Dendritic cell treated with granulocyte-macrophage colony-stimulating factor and Interleukin-4, amounts not matched to agents 40 ng/mL and 50 ng/mL, for 4 days (primary cell): ENCODE measurements at regions not wholly inside any gene's neighbourhood (a gene's known extent, or its start where the extent isn't known, plus 50 kb on each side); places are given as distances from the start of the nearest gene placed in this dataset.

Experiments used
- H3K27ac Mint-ChIP-seq: one replicate; pipeline ENCODE4 v1.8.0; 2022; ENCODE audit warnings: mild to moderate bottlenecking, mixed read lengths
- H3K27me3 Mint-ChIP-seq: one replicate; pipeline ENCODE4 v1.8.0; 2022; ENCODE audit warnings: mild to moderate bottlenecking, mixed read lengths
- H3K36me3 Mint-ChIP-seq: one replicate; pipeline ENCODE4 v1.8.0; 2022; ENCODE audit warnings: low read depth, mixed read lengths
- H3K4me1 Mint-ChIP-seq: one replicate; pipeline ENCODE4 v1.8.0; 2022; ENCODE audit warnings: low read depth, mixed read lengths
- H3K4me3 Mint-ChIP-seq: one replicate; pipeline ENCODE4 v1.8.0; 2022; ENCODE audit warnings: mild to moderate bottlenecking, moderate library complexity, mixed read lengths
- H3K9me3 Mint-ChIP-seq: one replicate; pipeline ENCODE4 v1.8.0; 2022; ENCODE audit warnings: mixed read lengths
- intact Hi-C: fragments of 100-400 bp; cut with micrococcal nuclease; formaldehyde crosslinking; loops from one replicate; pipeline ENCODE4 v1.15.0; 2022

- H3K9me3 Mint-ChIP-seq: peaks cover 9% of the 10 kb centered on the region
- no peak overlapping the region for H3K4me3 Mint-ChIP-seq
- intact Hi-C loops: no loop called here
- H3K36me3 Mint-ChIP-seq: no peaks in the 10 kb centered on the region
- peaks cover 19% of the 10 kb centered on the region for H3K4me1 Mint-ChIP-seq
- peaks cover 17% of the 10 kb centered on the region for H3K27me3 Mint-ChIP-seq
- H3K27ac Mint-ChIP-seq: no peak overlapping the region
These were observed 332.5 kb downstream of the CD83 start for GRCh38 chr6:14450133-14450504.

DNA sequence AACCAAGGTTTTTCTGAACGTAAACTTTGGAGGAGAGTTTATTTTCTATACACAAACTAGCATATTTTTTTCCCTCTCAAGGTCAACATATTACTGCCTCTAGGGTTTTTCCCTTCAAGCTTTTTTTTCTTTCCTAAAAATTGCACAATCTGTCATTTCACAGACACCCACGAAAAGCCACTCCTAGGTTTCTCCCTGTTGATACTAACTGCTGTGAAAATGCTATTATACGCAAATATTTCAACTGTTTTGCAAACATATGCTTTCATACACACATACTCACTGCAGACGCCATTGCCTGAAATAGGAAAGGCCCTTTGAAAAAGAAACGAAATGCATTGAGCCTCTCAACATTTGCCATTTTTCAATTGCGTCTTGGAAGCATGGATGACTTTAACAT, 333.0 kb downstream of the CD83 start:
- Mint-ChIP-seq H3K27ac (no peak overlapping the region), H3K36me3 (no peaks in the 10 kb centered on the region), H3K9me3 (peaks cover 9% of the 10 kb centered on the region), H3K27me3 (peaks cover 17% of the 10 kb centered on the region), H3K4me1 (peaks cover 19% of the 10 kb centered on the region), H3K4me3 (no peak overlapping the region)
- intact Hi-C loops: no loop called here

DNA sequence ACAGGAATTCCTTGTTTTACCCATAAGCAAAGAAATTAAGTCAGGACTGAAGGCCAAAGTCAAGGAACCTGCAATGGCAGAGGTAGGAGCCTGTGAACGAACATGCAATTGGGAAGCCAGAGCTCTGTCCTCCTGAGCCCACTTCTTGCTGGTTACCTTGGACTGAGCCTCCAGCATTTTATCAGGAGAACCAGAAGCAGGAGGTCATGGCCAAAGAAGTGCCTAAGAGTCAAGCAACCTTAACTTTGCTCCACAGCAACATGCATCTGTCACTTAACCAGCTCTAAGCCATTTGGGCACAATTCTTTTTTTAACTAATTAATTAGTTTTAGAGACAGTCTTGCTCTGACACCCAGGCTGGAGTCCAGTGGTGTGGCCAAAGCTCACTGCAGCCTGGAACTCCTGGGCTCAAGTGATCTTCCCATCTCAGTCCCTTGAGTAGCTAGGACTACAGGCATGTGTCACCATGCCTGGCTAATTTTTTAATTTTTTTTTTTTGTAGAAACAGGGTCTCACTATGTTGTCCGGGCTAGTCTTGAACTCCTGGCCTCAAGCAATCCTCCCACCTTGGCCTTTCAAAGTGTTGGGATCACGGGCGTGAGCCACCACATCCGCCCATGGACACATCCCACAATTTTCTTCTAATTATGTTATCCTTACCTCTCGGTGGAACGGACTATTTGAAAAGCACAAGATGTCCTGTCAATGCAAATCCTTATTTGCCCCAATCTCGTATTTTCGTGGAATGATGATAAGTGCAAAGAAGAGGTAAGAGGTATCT, 334.2 kb downstream of the CD83 start:
- Mint-ChIP-seq H3K27ac (no peak overlapping the region), H3K27me3 (peaks cover 17% of the 10 kb centered on the region), H3K4me1 (peaks cover 19% of the 10 kb centered on the region), H3K36me3 (no peaks in the 10 kb centered on the region), H3K4me3 (no peak overlapping the region), H3K9me3 (peaks cover 9% of the 10 kb centered on the region)
- intact Hi-C loops: no loop called here

DNA sequence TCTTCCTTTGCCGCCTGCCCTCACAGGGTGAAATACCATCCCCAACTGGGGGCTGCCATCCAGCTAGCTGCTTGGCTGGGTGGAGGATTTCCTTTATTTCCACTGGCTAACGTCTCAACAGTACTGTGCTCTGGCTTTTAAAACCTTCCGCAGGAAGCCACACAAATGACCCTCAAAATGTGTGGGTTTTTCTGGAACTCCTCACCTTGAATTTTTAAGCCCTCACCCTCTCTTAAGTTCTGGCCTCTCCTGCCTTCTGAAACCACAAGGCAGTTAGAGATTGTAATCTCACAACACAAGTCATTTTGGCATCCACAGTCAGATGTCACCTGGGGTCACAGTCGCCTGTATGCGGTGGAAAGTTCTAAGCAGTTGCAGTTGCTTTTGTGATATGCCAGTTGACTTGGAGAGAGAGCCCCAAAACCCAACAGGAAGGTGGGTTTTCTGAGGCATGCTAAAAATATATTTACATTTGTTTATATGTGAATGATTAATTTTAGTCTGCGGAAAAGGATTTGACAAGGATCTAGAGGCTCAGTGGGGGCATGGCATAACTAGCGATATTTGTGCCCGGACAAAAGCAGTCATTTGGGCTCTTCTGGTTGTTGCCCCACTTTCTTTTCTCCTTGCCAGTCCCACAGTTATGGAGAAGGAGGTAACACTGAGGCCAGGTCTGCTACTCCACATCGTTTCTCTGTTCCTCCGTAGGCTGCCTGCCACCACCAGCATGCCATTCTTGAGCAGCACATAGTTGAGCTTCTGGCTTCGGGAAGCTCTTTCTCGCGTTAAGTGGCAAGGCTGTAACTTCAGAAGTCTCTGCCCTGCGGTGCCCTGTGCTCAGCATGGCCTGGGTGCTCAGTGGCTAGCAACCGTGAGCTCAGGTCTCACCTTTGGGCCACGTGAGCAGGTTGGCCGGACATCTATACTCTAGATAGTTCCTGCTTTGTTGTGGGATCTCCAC, 335.3 kb downstream of the CD83 start:
- peaks cover 8% of the 10 kb centered on the region for H3K9me3 Mint-ChIP-seq
- no peaks in the 10 kb centered on the region for H3K36me3 Mint-ChIP-seq
- H3K27ac Mint-ChIP-seq: no peak overlapping the region
- H3K4me1 Mint-ChIP-seq: peaks cover 19% of the 10 kb centered on the region
- H3K4me3 Mint-ChIP-seq: no peak overlapping the region
- peaks cover 17% of the 10 kb centered on the region for H3K27me3 Mint-ChIP-seq
- intact Hi-C loops: no loop called here

DNA sequence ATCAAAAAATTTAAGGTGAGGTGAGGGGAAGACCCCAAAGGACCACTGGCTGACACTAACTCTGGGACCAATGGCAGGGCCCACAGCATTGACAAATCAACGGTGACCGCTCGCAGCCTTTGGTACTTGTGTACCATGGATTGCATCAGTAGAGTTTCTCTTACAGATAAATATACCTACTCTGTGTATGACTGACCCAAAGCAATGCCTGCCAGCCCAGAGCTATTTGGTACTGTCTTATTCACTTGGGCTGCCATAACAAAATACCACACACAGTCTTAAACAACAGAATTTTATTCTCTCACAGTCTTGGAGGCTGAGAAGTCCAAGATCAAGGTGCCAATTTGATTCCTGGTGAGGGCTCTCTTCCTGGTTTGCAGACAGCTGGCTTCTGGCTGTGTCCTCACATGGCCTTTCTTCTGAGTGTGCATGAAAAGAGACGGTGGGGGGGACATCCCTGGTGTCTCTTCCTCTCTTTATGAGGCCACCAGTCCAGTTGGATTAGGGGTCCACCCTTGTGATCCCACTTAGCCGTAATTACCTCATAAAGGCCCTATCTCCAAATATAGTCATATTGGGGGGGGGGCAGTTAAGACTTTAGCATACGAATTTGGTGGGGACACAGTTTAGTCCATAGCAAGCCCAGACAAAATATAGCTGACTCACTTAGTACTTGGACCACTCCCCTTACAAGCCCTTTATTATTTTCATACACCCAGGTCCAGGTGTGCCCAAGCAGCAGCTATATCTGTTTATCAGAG, 336.3 kb downstream of the CD83 start:
- peaks cover 19% of the 10 kb centered on the region for H3K4me1 Mint-ChIP-seq
- H3K27ac Mint-ChIP-seq: no peak overlapping the region
- peaks cover 17% of the 10 kb centered on the region for H3K27me3 Mint-ChIP-seq
- H3K36me3 Mint-ChIP-seq: no peaks in the 10 kb centered on the region
- no peaks in the 10 kb centered on the region for H3K9me3 Mint-ChIP-seq
- intact Hi-C loops: no loop called here
- H3K4me3 Mint-ChIP-seq: no peak overlapping the region

DNA sequence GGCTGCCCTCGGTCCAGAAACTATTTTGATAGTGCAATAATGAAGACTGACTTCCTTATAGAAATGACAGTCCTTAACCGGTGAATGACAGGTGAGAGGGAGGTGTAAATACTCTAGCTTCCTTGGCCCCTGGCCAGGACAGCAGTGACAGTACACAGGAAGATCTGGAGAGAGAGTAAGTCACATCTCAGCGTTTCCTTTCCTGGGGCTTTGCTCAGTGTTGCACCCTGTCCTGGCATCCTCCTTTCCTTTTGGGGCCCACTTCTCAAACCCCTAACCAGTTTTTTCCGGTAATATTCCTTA, 336.9 kb downstream of the CD83 start:
- Mint-ChIP-seq H3K4me3 (no peak overlapping the region), H3K27ac (no peak overlapping the region), H3K9me3 (no peaks in the 10 kb centered on the region), H3K27me3 (peaks cover 17% of the 10 kb centered on the region), H3K36me3 (no peaks in the 10 kb centered on the region), H3K4me1 (peaks cover 19% of the 10 kb centered on the region)
- intact Hi-C loops: no loop called here

DNA sequence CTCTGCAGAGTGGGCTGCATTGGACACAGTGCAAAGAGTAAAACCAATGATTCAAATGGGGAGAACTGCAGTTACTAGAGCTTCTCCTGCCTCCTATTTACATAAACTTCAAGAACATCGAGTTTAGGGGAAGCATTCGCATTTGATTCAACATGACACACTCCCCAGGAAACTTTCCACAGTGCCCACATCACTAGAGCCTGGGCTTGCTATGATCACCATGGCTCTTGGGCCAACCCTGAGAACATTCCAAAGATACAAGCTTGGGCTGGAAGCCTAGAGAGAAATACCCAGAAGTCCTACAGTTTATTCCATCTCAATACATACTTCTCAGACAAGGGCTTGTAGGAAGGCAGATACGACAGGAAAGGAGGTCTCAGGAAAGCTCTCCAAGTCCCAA, 337.9 kb downstream of the CD83 start:
- H3K36me3 Mint-ChIP-seq: no peaks in the 10 kb centered on the region
- intact Hi-C loops: no loop called here
- H3K27ac Mint-ChIP-seq: no peak overlapping the region
- H3K27me3 Mint-ChIP-seq: peaks cover 17% of the 10 kb centered on the region
- no peak overlapping the region for H3K4me3 Mint-ChIP-seq
- peaks cover 19% of the 10 kb centered on the region for H3K4me1 Mint-ChIP-seq
- no peaks in the 10 kb centered on the region for H3K9me3 Mint-ChIP-seq

DNA sequence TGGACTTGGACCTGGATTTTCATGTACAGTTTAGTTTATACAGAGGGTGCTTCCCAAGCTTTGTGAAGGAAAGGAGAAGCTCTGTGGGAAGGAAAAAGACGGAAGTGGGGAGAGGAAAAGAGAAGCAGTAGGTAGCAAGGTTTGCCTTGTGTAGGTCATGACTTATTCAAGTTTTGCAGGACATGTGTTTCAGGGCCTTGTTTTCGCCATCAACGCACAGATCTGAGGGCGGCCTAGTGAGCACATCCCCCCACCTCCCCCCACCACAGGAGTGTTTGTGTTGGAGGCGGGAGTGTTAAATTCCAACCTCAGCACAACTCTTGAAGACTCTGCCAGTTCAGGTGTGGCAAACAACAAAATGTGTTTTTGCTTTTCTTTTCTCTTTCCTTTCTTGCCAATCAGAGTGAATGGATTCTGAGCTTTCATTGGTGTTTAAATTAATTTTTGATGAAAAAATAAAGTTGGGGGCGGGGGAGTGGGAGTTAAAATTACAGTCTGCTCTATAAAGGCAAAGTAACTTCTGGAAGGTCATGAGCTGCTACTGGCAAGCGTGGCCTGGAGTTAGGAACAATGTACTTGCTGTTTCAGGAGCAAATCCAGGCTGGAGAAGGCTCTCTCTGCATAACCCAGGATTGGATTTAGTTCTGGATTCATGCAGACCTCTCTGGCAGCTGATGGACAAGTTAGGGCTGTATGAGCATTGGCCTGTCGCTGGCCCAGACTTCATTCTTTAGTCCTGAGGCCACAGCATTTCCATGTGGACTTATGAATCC, 338.5 kb downstream of the CD83 start:
- H3K36me3 Mint-ChIP-seq: no peaks in the 10 kb centered on the region
- intact Hi-C loops: no loop called here
- peaks cover 17% of the 10 kb centered on the region for H3K27me3 Mint-ChIP-seq
- H3K9me3 Mint-ChIP-seq: no peaks in the 10 kb centered on the region
- peaks cover 19% of the 10 kb centered on the region for H3K4me1 Mint-ChIP-seq
- no peak overlapping the region for H3K27ac Mint-ChIP-seq
- no peak overlapping the region for H3K4me3 Mint-ChIP-seq

GRCh38 chr6:14456941-14457340, 339.4 kb downstream of the CD83 start:
- no peaks in the 10 kb centered on the region for H3K36me3 Mint-ChIP-seq
- peaks cover 19% of the 10 kb centered on the region for H3K4me1 Mint-ChIP-seq

DNA sequence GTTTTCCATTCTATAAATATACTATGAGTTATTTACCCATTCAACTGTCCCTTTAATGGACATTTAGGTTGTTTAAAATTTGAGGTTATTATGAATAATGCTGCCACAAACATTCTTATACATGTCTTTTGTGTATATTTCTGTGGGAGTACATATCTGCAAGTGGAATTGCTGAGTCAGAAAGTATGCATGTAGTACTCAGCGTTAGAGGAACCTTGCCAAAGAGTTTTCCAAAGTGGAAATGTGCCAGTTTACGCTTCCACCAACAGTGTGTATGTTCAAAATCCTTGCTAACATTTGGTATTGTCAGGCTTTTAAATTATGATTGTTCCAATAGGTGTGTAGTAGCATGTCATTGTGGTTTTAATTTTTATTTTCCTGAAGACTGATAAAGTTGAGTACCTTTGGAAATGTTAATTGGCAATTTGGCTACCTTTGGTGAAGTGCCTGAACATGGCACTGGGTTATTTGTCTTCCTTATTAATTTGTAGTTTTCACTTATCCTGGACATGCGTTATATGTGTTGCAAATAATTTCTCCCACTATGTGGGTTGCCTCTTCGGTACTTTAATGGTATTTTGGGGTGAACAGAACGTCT, 341.2 kb downstream of the CD83 start:
- Mint-ChIP-seq H3K4me3 (no peak overlapping the region), H3K27me3 (peaks cover 4% of the 10 kb centered on the region), H3K9me3 (no peaks in the 10 kb centered on the region), H3K27ac (no peak overlapping the region), H3K36me3 (no peaks in the 10 kb centered on the region), H3K4me1 (peaks cover 3% of the 10 kb centered on the region)
- intact Hi-C loops: no loop called here

More at GRCh38 chr6:14456941-14457340, 339.4 kb downstream of the CD83 start:
- intact Hi-C loops: no loop called here
- H3K4me3 Mint-ChIP-seq: no peak overlapping the region
- peaks cover 14% of the 10 kb centered on the region for H3K27me3 Mint-ChIP-seq
- no peaks in the 10 kb centered on the region for H3K9me3 Mint-ChIP-seq
- no peak overlapping the region for H3K27ac Mint-ChIP-seq

GRCh38 chr6:14459315-14459714, 341.7 kb downstream of the CD83 start:
- H3K27ac Mint-ChIP-seq: no peak overlapping the region
- H3K9me3 Mint-ChIP-seq: no peaks in the 10 kb centered on the region
- H3K36me3 Mint-ChIP-seq: no peaks in the 10 kb centered on the region
- H3K4me3 Mint-ChIP-seq: no peak overlapping the region
- no peaks in the 10 kb centered on the region for H3K4me1 Mint-ChIP-seq
- intact Hi-C loops: no loop called here
- peaks cover 4% of the 10 kb centered on the region for H3K27me3 Mint-ChIP-seq

- Mint-ChIP-seq H3K27me3 (no peaks in the 10 kb centered on the region), H3K27ac (no peak overlapping the region), H3K4me1 (no peaks in the 10 kb centered on the region), H3K36me3 (no peaks in the 10 kb centered on the region), H3K9me3 (no peaks in the 10 kb centered on the region), H3K4me3 (no peak overlapping the region)
- intact Hi-C loops: no loop called here
These were observed 343.0 kb downstream of the CD83 start for GRCh38 chr6:14460556-14460955.

DNA sequence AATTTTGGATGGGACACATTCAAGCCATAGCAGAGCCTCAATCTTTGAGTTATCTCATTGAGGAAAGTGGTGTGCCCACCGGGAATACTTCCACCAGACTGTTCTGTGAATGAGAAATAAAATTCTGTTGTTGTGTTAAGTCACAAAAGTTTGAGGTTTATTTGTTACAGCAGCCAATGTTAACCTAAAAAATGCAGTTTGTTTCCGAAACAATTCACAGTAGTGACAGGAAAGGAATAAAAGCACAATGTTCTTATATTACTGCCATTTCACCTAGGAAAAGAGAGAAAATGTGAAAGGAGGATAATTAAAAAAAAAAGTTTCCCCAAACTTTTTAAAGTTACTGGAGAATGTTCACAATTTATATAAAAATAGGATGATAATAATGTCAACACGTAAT, 344.6 kb downstream of the CD83 start:
- no peaks in the 10 kb centered on the region for H3K4me1 Mint-ChIP-seq
- no peaks in the 10 kb centered on the region for H3K9me3 Mint-ChIP-seq
- H3K36me3 Mint-ChIP-seq: no peaks in the 10 kb centered on the region
- H3K4me3 Mint-ChIP-seq: no peak overlapping the region
- H3K27me3 Mint-ChIP-seq: no peaks in the 10 kb centered on the region
- intact Hi-C loops: no loop called here
- no peak overlapping the region for H3K27ac Mint-ChIP-seq
